ENCODE measurements at regions not wholly inside any gene's neighbourhood (a gene's known extent, or its start where the extent isn't known, plus 50 kb on each side); places are given as distances from the start of the nearest gene placed in this dataset.
A peak's percentile ranks its signal among the peaks of the same experiment; 100 is the strongest.
"Not testable (repeated sequence)": the region's sequence is repeated elsewhere in the genome, so short reads cannot be mapped to it uniquely, and the experiment has no call there.

DNA sequence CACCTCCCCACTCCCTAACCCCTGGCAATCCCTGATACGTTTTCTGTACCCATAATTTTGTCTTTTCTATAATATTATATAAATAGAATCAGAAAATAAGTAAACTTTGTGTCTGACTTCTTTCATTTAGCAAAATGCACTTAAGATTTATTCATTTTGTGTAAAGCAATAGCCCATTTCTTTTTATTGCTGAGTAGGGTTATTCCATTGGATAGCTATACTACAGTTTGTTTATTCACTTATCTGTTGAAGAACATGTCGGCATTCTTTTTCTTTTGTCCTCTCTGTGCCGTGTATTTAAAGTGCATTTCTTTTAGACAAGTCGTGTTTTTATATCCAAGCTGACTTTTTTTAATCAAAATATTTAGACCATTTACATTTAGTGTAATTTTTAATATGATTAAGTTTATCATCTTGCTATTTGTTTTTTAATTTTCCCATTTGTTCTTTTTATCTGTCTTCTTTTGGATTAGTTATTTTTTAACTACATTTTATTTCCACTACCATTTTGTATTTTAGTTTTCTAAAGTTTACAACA, 176.4 kb upstream of the TSHZ3 start:
- no peak for DNase-seq

DNA sequence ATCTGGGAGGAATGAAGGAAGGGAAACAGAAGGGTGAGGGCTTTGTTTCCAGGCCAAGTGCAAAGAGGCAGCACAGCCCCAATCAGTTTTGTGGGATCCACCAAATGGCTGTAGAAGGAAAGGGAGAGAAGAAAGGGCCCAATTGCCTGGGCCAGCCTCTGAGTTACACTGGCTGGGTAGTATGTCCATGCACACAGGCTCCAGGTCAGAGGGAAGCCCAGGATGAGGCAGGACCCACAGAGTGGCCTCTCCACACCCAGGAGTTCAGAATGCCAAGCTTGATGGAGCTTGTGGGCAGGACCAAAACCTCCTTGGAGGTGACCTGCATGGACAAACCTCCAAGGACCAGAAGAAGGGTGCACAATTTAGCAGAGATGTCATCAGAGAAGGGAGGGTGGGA, 178.2 kb upstream of the TSHZ3 start:
- no peak for DNase-seq

DNA sequence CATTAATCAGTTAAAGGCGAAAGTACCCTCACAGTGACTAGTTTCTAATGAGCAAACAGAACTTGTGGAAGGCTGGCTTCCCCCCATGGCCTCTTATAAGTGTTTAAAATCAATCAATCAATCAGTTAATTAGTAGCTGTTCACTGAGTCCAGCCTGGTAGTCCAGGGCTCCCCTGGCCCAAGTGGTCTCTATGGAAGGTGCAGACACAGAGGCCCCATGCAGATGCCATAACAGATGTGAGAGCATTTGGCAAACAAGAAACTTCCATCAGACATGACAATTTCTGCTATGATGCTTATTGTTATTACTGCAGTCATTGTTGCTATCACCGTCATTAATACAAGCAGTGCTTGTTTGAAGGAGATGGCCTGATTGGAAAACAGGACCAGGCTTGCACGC, 179.0 kb upstream of the TSHZ3 start:
- DNase-seq = no peak

DNA sequence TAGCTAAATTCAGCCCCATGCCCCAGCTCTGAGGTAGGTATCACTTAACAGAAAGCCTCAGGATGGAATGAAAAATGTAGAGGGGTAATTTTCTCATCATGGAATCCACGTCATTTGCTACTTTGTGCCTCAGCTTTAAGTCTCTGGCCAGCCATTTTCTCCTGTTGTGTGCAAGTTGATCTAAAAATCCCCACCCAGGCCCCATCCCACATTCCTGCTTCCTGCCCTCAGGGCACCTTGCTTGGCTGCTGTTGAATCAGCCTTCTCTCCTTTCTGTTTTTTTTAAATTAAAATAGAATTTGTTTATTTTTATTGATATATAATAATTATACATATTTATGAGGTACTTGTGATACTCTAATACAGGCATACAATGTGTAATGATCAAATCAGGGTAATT, 179.9 kb upstream of the TSHZ3 start:
- no peak for DNase-seq

DNA sequence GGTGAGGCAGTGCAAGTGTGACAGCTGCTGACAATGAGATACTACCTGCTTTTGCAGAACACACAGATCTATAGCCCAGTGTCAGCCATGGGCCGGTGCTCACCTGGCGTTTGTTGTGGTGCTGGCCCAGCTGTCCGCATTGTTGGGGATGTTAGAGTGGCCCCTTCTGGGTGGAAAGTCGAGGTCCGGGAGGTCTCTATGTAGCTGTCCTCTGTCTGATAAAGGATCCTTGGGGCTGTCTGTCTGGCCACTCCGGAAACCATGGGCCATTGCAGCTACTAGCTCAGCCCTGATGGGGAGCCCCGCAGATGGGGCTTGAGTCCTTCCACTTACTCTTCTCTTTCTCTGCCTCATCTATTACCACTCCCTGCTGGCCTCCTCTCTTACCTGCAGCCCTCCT, 181.5 kb upstream of the TSHZ3 start:
- no peak for DNase-seq

DNA sequence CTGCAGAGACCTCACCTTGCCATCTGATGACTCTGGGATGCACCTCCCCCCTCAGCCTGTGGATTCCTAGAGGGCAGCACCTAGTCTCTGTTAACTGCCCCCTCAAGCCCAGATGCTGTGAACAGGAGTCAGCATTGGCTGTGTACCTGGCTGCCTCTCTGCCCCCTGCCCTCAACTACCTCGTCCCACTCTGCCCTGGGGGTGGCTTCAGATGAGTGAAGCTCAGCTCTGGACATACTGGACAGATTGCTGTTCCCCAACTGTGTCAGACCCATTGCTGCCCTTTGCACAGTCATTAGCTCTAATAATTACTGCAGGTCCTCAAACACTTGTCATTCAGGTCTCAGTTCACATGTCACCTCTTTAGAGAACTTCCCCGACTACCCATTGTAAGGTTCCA, 182.1 kb upstream of the TSHZ3 start:
- DNase-seq = no peak

DNA sequence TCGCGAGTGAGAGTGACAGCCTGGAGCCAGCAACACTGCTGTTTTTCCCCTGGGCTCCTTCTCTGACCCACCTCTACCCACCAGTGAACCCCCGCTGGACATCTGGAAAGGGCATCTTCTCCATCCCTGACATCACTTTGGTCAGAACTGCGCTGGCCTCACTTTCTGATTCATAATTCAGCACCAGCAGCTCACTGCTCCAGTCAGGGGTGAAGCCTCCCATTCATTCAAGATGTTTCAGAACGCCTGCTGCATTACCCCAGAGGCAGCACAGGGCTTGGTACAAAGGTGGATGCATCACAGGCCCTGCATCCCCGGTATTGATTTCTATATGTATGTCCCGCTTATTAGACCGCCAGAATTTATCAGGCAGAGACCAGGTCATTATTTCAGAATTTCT, 182.8 kb upstream of the TSHZ3 start:
- no peak for DNase-seq

DNA sequence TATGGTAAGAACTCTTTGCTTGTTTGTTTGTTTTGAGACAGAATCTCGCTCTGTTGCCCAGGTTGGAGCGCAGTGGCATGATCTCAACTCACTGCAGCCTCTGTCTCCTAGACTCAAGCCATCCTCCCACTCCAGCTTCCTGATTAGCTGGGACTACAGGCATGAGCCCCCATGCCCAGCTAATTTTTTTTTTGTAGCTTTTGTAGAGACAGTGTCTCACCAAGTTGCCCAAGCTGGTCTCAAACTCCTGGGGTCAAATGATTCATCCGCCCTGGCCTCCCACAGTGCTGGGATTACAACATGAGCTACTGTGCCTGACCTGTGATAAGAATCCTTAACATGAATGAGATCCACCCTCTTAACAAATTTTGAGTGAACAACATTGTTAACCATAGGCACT, 183.9 kb upstream of the TSHZ3 start:
- DNase-seq = no peak

DNA sequence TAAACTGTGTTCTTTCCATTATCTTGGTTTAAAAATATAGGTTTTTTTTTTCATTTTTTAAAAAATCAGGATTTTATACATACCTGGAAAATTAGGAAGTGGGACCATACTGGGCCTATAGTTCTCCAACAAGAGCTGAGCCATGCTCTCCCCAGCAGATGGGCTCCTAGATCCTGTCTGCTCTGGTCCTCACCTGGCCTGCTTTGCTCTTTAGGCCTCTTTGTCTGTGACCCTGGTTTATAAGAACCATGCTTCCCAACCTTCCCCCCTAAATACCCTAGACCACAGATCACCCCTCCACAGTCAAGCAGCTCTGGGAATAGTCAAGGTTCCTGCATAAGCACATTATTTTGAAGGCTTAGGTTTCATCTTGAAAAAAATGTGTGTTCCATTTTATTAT, 185.0 kb upstream of the TSHZ3 start:
- no peak for DNase-seq

DNA sequence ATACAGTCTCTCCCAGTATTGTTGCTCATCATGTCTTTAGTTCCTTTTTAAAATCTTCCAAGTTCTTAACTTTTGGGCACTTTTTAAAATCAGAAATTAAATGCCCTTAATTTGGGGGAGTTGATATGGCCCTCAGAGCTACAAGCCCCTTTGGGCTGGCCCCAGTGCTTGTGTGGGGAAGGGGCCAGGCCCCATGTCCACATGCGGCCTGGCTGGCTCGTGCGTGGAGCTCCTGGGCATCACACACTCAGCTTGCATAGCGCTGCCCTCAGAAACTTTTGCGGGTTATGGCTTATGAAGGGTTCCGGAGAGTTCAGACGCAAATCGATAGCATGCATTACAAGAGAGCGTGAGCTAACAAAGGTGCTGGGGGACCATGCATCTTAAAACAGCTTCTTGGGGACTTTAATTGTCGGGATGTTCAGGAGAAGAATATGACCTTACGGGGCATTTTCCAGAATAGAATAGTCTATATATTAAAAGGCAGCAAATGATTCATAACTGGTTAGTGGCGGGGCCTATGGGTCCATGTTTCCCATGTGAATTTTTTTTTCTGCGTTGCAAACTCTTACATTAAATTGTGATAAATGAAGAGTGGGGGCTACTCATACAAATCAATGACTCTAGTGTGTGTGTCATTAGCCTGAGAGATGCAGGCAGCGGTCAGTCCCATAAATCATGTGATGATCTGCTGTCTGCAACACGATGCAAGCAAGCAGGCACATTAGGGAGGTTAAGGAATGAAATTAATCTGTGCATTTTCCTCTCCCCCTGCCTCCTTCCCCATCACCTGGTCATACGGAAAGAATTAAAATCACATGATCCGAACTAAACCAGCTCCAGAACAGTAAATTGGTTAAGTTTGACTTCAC, 185.8 kb upstream of the TSHZ3 start:
- no peak for DNase-seq

DNA sequence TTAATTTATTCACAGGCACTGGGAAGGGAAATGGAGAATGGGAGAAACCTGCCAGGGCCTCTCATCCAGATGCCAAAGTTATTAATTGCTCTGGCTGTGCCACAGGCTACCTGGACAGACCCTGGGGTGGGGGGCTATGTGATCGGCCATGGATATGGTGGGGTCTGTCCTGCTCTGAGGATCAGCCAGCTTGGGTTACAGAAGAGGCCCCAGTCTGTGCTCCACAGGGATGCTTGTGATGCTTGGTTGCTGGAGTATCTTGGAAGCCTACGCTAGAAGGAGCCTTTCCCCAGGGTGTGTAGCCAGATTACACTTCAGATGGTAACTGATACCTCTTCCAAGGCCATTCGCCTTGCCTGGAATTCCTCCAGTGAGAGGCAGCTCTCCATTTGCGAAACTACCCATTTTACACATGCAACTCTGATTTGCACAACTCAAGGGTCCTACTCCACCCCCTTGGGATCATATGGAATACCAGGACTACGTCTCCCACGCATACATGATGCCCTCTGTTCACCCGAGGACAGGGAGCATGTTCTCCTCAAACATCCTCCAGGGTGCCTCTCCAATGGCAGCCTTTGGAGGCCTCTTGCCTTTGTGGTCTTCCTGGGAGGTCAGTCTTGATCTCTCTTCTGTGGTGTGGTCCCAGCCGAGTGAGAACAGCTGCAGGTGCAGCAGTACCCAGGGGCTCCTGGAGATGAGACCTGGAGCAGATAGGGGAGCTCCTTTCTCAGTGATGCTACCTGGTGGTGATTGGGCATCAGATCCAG, 186.6 kb upstream of the TSHZ3 start:
- DNase-seq = no peak

DNA sequence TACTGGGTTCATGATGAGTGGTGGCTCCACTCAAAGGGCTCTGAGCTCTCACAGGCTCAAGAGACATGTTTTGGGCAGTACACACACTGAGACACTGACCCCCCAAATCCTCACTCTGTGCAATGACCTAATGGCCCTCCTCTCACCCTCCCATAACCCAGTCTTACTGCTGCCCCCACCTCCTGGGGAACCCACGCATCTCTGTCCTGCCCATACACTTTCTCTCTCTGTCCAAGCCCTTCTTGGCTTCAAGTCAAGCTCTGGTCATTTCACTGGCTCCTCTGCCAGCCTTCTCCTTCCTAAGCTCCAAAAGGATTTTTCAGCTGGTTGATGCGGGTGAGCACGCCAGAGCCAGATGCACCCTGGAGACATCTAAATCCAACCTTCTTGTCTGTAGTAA, 187.9 kb upstream of the TSHZ3 start:
- no peak for DNase-seq

DNA sequence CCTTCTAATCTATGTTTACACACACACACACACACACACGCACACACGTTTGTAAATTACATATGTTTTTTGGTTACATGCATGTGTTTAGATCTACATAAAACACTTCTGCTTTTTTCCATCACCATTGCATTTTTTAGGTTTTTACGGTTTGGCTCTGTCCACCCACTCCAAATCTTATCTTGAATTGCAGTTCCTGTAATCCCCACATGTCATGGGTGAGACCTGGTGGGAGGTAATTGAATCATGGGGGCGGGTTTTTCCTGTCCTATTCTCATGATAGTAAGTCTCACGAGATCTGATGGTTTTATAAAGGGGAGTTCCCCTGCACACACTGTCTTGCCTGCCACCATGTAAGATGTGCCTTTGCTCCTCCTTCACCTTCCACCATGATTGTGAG, 188.7 kb upstream of the TSHZ3 start:
- DNase-seq = not testable (repeated sequence)

DNA sequence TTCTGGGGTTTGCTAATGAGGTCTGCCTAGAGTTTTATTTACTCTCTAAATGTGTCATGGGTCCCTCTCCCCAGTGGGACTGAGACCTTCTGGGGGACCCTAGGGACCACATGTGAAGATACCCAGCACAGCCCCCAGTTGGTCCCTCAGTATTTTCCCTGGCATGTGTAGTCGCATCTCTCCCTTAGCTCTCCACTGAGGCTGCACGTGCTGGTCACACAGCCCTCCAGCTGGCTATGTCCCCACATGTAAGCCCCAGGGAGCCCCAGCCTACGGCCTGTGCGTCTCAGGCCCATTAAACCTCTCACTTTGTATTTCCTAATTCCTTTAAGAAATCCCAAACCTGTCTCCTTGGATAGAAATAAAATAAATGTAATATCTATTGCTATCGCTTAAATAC, 189.6 kb upstream of the TSHZ3 start:
- DNase-seq = no peak

DNA sequence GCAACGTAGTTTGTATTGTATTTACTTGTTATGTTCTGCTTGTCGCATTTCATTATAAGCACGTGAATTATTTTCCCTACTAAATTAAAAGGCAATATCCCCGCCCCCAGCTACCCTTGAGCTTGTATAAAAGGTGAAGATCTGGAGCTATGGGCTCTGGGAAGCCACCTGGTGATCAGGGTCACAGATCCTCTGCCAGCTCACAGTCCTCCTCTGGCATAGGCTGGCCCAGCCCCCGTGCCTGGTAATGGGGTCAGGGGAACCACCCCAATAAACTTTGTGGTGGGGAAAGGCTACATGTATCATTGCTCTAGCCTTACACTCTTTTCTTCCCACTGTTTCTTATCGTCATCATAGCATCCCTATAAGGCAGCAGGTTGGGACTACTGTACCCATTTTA, 190.2 kb upstream of the TSHZ3 start:
- DNase-seq = no peak

DNA sequence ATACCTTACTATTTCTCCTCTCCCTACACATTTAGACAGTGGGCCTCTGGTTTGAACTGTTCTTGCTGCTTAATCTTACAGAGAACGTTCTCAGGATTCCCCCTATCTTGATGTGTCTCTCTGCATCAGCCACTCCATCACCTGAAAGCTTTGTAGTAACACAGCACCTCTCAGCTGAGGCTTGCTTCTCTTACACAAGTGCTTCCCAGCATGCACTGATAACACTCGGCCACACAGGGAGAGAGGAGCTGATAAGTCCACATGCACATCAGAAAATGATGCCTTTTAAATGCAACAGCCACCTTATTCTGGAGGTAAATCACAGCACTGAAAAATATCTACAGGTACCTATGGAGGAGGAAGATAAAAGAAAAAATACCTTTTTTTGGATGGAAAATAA, 192.2 kb upstream of the TSHZ3 start:
- no peak for DNase-seq

DNA sequence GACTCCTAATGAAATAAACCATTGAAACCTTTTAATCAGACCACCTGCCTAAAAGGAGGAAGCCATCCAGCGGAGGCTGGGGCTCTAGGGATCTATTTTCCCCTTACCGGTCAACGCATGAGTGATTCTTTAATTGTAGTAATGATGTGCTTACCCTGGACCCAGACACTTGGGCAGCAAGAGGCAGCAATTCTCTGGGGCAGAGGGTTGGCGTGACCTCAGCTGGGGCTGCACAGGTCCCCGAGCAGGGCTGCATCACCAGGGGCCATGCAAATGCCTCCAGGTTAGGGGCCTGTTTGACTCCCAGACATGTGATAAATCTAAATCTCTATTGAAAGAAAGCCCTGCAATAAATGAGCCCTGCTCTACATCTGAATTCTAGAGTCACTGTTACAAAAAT, 194.2 kb upstream of the TSHZ3 start:
- DNase-seq = no peak

DNA sequence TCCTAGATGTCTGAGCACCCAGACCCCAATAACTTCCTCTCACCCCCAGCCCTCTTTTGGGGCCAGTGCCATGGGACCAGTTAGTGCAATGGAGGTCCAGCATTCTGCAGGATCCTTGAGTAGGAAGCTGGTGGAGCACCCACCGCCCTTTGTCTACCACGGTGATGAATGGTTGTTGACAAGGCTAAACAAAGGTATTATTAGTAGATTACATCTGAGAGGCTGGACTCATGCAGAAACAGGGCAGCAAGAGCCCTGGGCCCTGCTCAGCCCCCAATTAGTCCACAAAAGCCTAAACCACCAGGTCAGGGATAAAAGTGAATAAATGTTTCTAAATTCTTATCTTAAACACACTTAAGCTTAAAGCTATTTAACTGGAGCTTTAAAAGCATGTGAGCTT, 196.5 kb upstream of the TSHZ3 start:
- DNase-seq = no peak

DNA sequence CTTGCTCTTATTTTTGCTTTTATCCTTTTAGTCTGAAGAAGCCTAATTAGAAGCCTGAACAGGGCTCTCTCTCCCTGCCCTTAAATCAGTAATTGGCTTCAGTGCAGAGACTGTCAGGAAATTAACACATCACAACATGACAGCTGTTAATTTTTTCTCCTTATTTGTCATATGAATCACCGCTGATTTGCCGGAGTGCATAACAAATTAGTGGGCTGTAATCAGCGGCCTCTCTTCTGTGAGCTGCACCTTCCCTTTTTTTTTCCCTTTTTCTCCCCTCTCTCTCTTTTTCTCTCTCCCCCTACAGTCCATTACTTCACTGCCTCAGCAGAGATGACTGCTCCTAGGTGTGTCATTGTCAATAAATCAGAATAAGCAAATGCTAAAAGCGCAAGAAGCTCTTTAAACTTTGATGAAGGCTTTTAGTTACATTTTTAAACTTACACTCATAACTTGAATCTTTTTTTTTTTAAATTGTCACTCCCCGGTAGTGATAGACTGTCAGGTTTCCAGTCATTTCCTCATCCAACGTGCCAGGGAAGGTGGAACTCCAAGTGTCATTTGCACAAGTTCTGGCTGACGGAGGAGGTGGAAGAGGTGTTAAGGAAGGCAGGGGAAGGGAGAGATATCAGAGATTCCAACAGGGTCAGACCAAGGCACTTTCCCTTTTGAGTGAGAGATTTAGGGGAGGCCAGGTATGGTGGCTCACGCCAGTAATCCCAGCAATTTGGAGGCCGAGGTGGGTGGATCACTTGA, 197.1 kb upstream of the TSHZ3 start:
- no peak for DNase-seq

DNA sequence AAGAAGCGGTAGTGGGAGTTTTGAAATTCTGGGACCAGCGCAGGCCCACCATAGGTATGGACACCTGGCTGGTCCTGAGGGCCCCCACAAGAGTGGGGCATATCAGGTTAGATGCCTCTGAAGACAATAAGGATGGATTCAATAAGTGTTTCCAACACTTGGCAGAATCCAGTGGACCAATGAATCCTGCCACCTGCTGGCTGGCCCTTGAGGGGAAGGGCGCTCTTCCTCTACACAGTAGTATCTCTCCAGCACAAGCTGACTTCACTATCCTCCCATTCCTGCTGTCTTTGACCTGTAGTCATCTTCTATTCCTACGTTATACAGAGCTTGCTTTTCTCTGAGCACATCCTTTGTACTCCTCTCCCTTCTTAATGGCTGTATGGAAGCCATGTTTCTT, 199.7 kb upstream of the TSHZ3 start:
- peak in 1 of 51 donors; percentile 14 for DNase-seq

DNA sequence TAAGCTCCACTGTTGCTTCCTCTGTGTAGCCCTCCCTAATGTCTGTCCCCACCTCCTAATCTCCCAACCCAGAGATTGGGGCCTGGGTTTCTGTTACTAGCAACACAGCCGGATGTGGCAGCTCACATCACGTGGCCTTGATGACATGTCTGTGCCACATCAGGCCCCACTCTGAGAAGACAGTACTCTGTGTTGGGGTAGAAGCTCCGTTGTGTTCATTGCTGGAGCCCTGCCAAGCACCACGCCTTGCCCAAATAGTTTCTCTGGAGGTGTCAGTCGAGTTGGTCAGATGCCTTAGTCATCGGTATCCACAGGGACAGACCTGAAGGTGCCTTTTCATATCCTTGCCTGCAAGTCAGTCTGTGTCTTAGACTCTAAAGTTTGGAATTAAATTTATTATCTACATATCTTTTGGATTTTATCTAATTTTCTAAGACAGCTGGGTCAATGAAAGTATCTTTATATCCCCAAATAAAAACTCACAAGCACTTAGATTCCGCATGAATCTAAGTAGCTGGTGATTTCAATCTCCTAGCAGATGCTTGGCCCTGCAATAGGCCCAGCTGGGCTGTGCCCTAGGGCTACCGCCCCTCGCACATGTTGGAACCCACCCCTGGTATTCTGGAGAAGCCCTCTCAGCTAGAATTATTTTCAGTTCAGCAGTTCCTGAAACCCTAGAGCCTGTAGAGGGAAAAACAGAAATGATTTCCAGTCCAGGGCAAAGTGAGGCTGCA, 204.0 kb upstream of the TSHZ3 start:
- DNase-seq = no peak

Measured in hypothalamus (tissue), 51 donors.